Neuronal stem cell (in vitro differentiated cells): ENCODE measurements at regions not wholly inside any gene's neighbourhood (a gene's known extent, or its start where the extent isn't known, plus 50 kb on each side); places are given as distances from the start of the nearest gene placed in this dataset.
A peak's percentile ranks its signal among the peaks of the same experiment; 100 is the strongest.
"Not testable (repeated sequence)": the region's sequence is repeated elsewhere in the genome, so short reads cannot be mapped to it uniquely, and the experiment has no call there.

Experiments
- DNase-seq: peaks from one replicate; pipeline ENCODE4 v3.0.0-alpha.2; 2013; ENCODE audit warnings: low spot score
- H2AFZ ChIP-seq: one replicate; pipeline ENCODE4 v1.6.1; 2013; ENCODE audit warnings: mild to moderate bottlenecking, low read length, inconsistent platforms
- H2AK5ac ChIP-seq: 2 replicates; pipeline ENCODE4 v1.6.1; 2013; ENCODE audit warnings: low read depth, mild to moderate bottlenecking, inconsistent platforms, low read length, moderate library complexity, mixed read lengths
- H2BK120ac ChIP-seq: 2 replicates; pipeline ENCODE4 v1.6.1; 2013; ENCODE audit warnings: low read depth, mild to moderate bottlenecking, inconsistent platforms, low read length, moderate library complexity, mixed read lengths
- H2BK12ac ChIP-seq: one replicate; pipeline ENCODE4 v1.6.1; 2013; ENCODE audit warnings: low read length, inconsistent platforms
- H2BK15ac ChIP-seq: 2 replicates; pipeline ENCODE4 v1.6.1; 2013; ENCODE audit warnings: mild to moderate bottlenecking, low read length, inconsistent platforms, mixed read lengths
- H2BK5ac ChIP-seq: one replicate; pipeline ENCODE4 v1.6.1; 2013; ENCODE audit warnings: inconsistent platforms, mild to moderate bottlenecking, low read length, moderate library complexity
- H3K14ac ChIP-seq: one replicate; pipeline ENCODE4 v1.6.1; 2013; ENCODE audit warnings: low read length, inconsistent platforms
- H3K18ac ChIP-seq: 2 replicates; pipeline ENCODE4 v1.6.1; 2013; ENCODE audit warnings: low read length, inconsistent platforms
- H3K23ac ChIP-seq: 2 replicates; pipeline ENCODE4 v1.6.1; 2013; ENCODE audit warnings: low read depth, mild to moderate bottlenecking, mixed read lengths, low read length, inconsistent platforms; ENCODE audit not compliant: poor library complexity
- H3K27ac ChIP-seq: replicated peaks from 3 replicates; pipeline ENCODE4 v1.5.1; 2013; ENCODE audit warnings: low read length, inconsistent platforms
- H3K27me3 ChIP-seq, 3 experiments: 2 replicates each; pipeline ENCODE4 v1.6.1; 2013; ENCODE audit warnings: low read length in 3 of 3, mild to moderate bottlenecking in 2 of 3, inconsistent platforms in 1 of 3, low read depth in 1 of 3, mixed read lengths in 1 of 3, moderate library complexity in 1 of 3; ENCODE audit not compliant: control insufficient read depth in 3 of 3, insufficient read depth in 3 of 3
- H3K36me3 ChIP-seq, 2 donors: replicated peaks in 1 of 2; 2 replicates each; pipeline ENCODE4 v1.6.1; 2013; ENCODE audit warnings: low read length in 2 of 2; ENCODE audit not compliant: control insufficient read depth in 2 of 2, insufficient read depth in 2 of 2
- H3K4ac ChIP-seq: 2 replicates; pipeline ENCODE4 v1.6.1; 2013; ENCODE audit warnings: inconsistent platforms, mild to moderate bottlenecking, low read length, moderate library complexity
- H3K4me1 ChIP-seq, 2 donors: 1 replicate in 1 of 2; 2 replicates in 1 of 2; pipeline ENCODE4 v1.6.1; 2013; ENCODE audit warnings: low read length in 2 of 2, low read depth in 1 of 2; ENCODE audit not compliant: control insufficient read depth in 2 of 2, insufficient read depth in 1 of 2
- H3K4me2 ChIP-seq: one replicate; pipeline ENCODE4 v1.6.1; 2013; ENCODE audit warnings: mild to moderate bottlenecking, low read length, inconsistent platforms; ENCODE audit not compliant: insufficient read depth, poor library complexity, severe bottlenecking
- H3K4me3 ChIP-seq, 2 donors: 2 replicates each; pipeline ENCODE4 v1.5.1; 2013; ENCODE audit warnings: low read length in 2 of 2, mild to moderate bottlenecking in 2 of 2, inconsistent platforms in 1 of 2, moderate library complexity in 1 of 2
- H3K79me1 ChIP-seq: one replicate; pipeline ENCODE4 v1.6.1; 2013; ENCODE audit warnings: low read depth, mild to moderate bottlenecking, inconsistent platforms, low read length, moderate library complexity
- H3K9ac ChIP-seq: one replicate; pipeline ENCODE4 v1.6.1; 2013; ENCODE audit warnings: mild to moderate bottlenecking, low read depth, low read length, inconsistent platforms; ENCODE audit not compliant: poor library complexity
- H3K9me3 ChIP-seq, 2 donors: replicated peaks in 1 of 2; 2 replicates each; pipeline versions ENCODE3 to v1.6.1; 2013; ENCODE audit warnings: low read length in 2 of 2, mild to moderate bottlenecking in 2 of 2, inconsistent platforms in 1 of 2, low read depth in 1 of 2, mixed read lengths in 1 of 2, moderate library complexity in 1 of 2; ENCODE audit not compliant: control insufficient read depth in 2 of 2, insufficient read depth in 1 of 2
- H4K8ac ChIP-seq: one replicate; pipeline ENCODE4 v1.6.1; 2013; ENCODE audit warnings: low read depth, mild to moderate bottlenecking, inconsistent platforms, low read length, moderate library complexity
- H4K91ac ChIP-seq: one replicate; pipeline ENCODE4 v1.6.1; 2013; ENCODE audit warnings: low read length, low read depth, mild to moderate bottlenecking, inconsistent platforms; ENCODE audit not compliant: poor library complexity
- WGBS, 2 donors: extraction: QIAGEN DNeasy Blood & Tissue Kit; methylation state at CpG; one replicate each; pipeline ENCODE4 v1.1.7; 2013; ENCODE audit warnings: missing lambda C conversion rate in 2 of 2, mixed read lengths in 1 of 2; ENCODE audit not compliant: insufficient read length in 2 of 2, insufficient replicate concordance in 1 of 2; ENCODE audit errors: extremely low coverage in 2 of 2; 5-methylcytosine and 5-hydroxymethylcytosine counted together

DNA sequence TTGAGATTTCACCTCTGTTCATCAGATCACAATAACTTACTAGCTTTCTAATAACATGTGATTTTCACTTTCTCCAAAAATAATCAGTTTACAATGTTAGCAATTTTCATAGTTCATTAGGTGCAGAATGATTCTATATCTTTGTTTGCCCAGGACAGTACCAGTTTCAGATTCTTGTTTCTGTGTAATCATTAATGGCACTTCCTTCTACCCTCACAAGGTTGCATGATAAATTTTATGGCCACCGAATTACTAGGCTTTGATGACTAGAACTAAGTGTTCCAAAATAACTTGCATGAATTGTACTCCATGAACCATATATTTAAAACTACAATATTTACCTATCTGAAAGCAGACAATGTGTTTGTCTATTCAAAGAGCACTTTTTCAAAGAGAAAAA is 442.3 kb downstream of the EPHA7 start:
- Histone ChIP-seq H2BK5ac (no peak overlapping the region), H2AK5ac (no peak overlapping the region), H3K4me1 (no peaks in the 10 kb centered on the region), H3K14ac (no peak overlapping the region), H3K23ac (no peak overlapping the region), H3K4me2 (no peak overlapping the region), H3K36me3 (no peaks in the 10 kb centered on the region), H3K9me3 (no peaks in the 10 kb centered on the region), H4K8ac (no peak overlapping the region), H3K4me3 (no peak overlapping the region), H3K79me1 (no peaks in the 10 kb centered on the region), H3K27me3 (no peaks in the 10 kb centered on the region), H4K91ac (no peak overlapping the region), H2BK12ac (no peak overlapping the region), H2BK120ac (no peak overlapping the region), H3K4ac (no peak overlapping the region), H3K27ac (no peak overlapping the region), H3K18ac (no peak overlapping the region), H3K9ac (no peak overlapping the region), H2BK15ac (no peak overlapping the region), H2AFZ (no peak overlapping the region)
- DNase-seq: no peak
- WGBS, 2 donors: no CpG with 5 or more reads among the region's 1 CpG

DNA sequence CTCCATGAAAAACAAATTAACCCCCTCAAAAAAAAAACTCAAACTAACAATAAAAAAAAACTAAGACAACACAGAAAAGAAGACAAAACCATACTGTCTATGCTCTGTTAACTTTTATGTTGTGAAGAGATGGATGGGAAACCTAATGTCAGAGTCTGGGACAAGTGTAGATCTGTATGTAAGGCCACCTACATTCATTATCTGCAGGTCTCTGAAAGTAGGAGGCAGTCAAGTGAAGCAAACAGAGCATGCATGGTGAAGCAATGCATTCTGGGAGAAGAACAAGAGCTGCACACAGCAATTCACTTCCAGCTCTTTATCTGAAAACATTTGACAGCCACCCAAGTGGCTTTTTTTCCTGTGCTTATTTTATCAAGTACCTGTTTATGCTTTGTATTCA is 452.0 kb downstream of the EPHA7 start:
- no peak overlapping the region for H3K18ac ChIP-seq
- H3K23ac ChIP-seq: no peak overlapping the region
- H3K9ac ChIP-seq: no peak overlapping the region
- H3K27me3 ChIP-seq: no peaks in the 10 kb centered on the region
- H4K8ac ChIP-seq: no peak overlapping the region
- H3K27ac ChIP-seq: no peak overlapping the region
- no peak overlapping the region for H2AK5ac ChIP-seq
- no peak overlapping the region for H3K4me2 ChIP-seq
- H2BK15ac ChIP-seq: no peak overlapping the region
- H3K4ac ChIP-seq: no peak overlapping the region
- no peak overlapping the region for H3K14ac ChIP-seq
- H3K9me3 ChIP-seq: no peaks in the 10 kb centered on the region
- no peak overlapping the region for H2BK120ac ChIP-seq
- no peak overlapping the region for H2BK5ac ChIP-seq
- no peak overlapping the region for H4K91ac ChIP-seq
- no peaks in the 10 kb centered on the region for H3K79me1 ChIP-seq
- no peak for DNase-seq
- no peaks in the 10 kb centered on the region for H3K4me1 ChIP-seq
- no peaks in the 10 kb centered on the region for H3K36me3 ChIP-seq
- no peak overlapping the region for H3K4me3 ChIP-seq
- no peak overlapping the region for H2BK12ac ChIP-seq
- H2AFZ ChIP-seq: no peak overlapping the region

DNA sequence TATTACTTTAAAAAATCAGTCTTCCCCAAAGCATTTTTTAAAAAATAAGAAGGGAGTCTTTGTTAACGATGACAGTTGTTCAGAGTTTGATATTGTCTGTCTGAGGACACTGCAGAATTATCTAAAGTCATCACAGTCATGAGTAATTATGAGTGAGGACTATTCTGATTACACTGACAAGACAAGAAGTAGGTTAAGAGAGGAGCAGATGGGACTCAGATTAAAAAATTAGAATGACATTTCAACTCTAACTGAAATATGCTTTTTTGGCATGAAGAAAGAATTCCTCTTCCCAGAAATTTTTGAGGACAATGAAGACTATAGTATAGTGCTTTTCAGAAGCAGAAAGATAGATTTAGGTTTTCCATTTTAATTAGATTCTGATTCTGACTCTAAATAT is 456.5 kb downstream of the EPHA7 start:
- Histone ChIP-seq H3K27me3 (no peaks in the 10 kb centered on the region), H4K91ac (no peak overlapping the region), H2BK15ac (no peak overlapping the region), H3K18ac (no peak overlapping the region), H3K79me1 (no peaks in the 10 kb centered on the region), H2AFZ (no peak overlapping the region), H3K23ac (no peak overlapping the region), H2AK5ac (no peak overlapping the region), H3K36me3 (no peaks in the 10 kb centered on the region), H2BK120ac (no peak overlapping the region), H3K9me3 (peaks cover 0 to 1% of the 10 kb centered on the region in 2 donors), H3K4ac (no peak overlapping the region), H3K4me3 (no peak overlapping the region), H4K8ac (no peak overlapping the region), H3K27ac (no peak overlapping the region), H3K4me2 (no peak overlapping the region), H3K14ac (no peak overlapping the region), H3K9ac (no peak overlapping the region), H2BK5ac (no peak overlapping the region), H3K4me1 (no peaks in the 10 kb centered on the region), H2BK12ac (no peak overlapping the region)
- DNase-seq: no peak
- WGBS, 2 donors: no CpG with 5 or more reads among the region's 1 CpG

DNA sequence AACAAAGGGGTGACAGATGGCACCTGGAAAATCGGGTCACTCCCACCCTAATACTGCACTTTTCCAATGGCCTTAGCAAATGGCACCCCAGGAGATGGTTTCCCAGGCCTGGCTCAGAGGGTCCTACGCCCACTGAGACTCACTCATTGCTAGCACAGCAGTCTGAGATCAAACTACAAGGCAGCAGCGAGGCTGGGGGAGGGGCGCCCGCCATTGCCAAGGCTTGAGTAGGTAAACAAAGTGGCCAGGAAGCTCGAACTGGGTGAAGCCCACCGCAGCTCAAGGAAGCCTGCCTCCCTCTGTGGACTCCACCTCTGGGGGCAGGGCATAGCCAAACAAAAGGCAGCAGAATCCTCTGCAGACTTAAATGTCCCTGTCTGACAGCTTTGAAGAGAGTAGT is 467.2 kb downstream of the EPHA7 start:
- H3K4me2 ChIP-seq, H2BK12ac ChIP-seq, H3K4ac ChIP-seq, H3K18ac ChIP-seq, H3K4me3 ChIP-seq, H2BK15ac ChIP-seq, H4K91ac ChIP-seq, H3K9ac ChIP-seq, H3K4me1 ChIP-seq, H4K8ac ChIP-seq, H2BK5ac ChIP-seq, DNase-seq, H3K9me3 ChIP-seq, H3K14ac ChIP-seq, H2BK120ac ChIP-seq, H3K79me1 ChIP-seq, H3K27ac ChIP-seq, H3K27me3 ChIP-seq, H3K23ac ChIP-seq, H2AK5ac ChIP-seq, H3K36me3 ChIP-seq: not testable (repeated sequence)
- no CpG with 5 or more reads among the region's 7 CpGs for WGBS, 2 donors
- H2AFZ ChIP-seq: peak overlapping the region; percentile 29
